ENCODE measurements at regions not wholly inside any gene's neighbourhood (a gene's known extent, or its start where the extent isn't known, plus 50 kb on each side); places are given as distances from the start of the nearest gene placed in this dataset.

DNA sequence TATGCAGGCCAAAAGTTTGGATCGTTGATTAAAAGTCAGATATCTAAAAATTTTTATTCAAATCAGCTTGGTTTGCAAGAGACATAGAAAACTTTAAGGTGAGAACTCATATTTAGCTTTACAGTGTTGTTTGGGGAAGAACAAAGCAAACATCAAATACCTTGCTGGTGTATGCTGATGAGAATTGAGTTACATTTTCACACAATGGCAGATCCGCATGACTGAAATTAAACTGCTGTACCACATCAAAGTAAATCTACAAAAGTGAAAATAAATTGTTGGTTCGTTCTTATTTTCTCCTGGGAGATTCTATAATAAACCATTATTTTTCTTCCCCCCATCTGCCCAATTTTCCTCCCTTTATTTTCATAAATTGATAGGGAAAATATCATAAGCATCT is 198.2 kb upstream of the PCSK5 start:
- DNase-seq, result no peak

DNA sequence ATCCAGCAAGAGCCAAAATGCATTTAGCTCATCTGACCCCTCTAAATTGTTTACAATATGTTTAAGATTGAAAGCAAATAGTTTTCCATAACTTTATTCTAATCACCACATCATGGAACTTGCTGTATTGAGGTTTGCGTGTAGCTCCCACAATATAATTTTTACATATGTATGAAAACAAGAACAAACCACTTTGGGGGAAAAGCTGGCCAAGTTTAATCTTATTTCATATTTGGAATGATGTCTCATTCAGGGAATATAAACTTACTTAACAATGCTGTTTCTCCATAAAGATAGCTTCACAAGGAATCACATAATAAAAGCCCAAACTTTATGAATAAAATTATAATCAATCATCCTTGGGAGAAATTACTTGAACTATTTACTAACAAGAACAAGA is 194.6 kb upstream of the PCSK5 start:
- DNase-seq, result no peak

DNA sequence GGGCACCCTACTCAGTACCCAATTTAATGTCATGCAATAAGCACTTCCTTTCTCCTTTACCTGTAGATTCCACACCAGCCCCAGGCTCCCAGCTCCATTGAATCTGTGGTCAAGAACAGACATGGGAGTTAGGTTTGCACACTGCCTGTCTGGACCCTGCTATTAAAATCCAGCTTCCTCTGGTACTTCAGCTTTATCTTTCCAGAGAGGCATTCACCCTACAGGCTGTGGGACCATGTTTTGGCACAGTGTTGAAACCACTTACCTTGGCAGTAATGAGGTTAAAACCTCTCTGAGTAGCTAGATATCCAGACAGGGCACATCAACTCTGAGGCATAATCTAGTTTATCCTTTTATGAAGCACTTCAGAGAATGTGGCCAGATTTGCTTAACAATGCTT is 191.5 kb upstream of the PCSK5 start:
- DNase-seq, result no peak

DNA sequence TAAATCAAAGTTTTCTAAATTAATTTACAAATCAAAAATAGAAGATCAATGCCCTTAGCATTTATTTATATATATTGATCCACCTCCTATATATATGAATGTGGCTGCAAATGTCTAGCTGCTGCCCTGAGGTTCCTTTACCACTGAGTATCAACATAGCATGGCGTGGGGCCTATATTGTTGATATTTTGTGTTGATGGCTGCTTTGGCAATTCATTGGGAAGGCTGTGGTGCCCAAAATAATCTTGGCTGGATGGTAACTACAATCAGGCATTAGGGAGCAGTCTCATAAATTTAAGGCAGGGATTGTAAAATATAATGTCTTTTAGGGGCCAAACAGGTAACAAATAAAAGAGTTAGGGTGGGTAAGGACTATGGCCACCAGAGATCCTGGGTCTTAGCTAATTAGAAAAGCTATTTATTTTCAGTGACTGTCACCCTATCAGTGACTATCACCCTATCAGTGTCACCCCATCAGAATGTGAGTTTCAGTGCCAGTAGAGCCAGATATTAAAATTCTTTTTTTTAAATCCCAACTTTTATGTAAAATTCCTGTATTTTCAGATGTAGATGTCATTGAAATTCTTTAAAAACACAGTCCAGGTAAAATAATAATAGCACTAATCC is 190.7 kb upstream of the PCSK5 start:
- DNase-seq, result no peak

DNA sequence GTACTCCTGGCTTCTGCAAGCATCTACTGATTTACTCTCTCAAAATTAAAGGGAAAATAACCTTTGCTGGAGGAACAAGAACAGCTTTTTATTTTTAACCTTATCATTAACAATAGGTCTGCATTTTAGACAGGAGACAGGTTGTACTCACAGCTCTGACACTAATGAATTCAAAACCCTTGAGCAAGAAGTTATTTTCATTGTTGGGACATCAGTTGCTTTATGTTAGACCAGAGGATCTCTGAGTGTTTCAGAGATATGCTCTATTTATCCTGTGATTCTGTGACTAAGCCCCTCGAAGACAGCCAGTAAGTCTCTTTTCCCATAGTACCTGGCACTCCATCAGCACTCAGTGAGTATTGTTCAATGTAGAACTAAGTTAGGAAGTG is 190.2 kb upstream of the PCSK5 start:
- no peak for DNase-seq

DNA sequence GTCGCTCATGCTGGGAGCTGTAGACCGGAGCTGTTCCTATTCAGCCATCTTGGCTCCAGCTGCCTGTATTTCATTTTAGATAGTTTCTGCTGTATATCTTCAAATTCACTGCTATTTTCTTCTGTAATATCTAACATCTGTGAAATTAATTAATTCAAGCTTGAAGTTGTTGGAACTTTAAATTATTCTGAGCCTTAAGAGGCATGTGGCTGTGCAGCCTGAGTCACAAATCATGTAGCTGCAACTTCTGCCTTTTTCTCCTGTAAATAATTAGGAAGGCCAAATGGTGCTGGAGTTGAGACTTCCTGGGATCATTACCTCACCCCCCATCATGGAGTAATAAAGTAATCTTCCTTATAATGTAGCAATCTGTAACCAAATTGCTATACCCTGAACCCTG is 183.3 kb upstream of the PCSK5 start:
- no peak for DNase-seq

DNA sequence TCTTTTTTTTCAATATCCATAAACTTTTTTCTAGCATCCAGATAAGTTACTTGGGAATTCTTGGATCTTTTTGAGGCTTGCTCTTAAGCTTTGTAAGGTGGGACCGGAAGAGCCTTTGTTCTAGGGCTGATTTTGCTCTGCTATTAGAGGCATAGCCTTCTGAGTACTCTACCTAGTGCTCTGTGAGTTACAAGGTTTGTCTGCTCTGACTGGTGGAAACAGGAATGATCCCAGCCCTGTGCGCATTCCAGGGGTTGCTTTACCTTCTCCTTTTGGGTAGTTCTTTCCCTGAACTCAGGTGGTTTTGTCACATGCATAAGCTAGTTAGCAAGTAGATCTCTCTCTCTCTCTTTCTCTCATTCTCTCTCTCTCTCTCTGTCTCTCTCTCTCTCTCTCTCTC is 180.8 kb upstream of the PCSK5 start:
- no peak for DNase-seq

DNA sequence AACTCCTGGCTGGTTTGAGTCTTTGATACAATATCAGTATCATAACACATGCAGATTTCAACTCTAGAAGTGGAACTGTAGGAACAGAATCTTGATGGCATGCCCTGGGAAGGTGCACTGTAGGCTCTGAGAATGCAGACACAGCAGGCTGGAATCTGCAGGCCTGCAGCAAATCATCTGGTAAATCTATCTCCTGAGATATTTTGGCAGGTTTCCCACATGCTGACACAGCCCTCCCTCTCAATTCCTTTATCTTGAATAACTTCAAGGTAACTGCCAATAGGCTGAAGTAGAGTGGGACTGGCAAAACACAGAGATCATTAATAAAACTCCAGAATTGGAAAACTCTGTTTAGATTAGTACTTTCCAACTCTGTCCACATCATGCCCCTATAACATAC is 177.8 kb upstream of the PCSK5 start:
- DNase-seq, result no peak

DNA sequence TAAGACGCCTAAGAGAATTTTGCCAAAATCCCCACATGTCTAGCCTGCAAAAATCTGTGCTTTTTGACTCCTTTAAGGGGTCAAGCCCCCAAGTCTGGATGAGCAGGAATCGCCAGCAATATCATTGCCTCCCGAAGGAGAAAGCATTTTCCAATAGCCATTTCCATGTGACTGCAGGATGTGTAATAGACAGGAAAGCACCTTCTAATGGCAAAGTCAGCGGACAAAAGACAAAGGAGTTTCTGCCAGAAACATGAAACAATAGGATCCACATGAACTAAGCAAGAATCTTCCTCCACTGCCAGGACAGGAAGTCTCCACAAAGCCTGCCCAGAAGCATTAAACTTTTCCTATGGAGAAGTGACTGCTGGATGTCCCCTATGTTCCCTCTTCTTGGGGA is 177.1 kb upstream of the PCSK5 start:
- no peak for DNase-seq

DNA sequence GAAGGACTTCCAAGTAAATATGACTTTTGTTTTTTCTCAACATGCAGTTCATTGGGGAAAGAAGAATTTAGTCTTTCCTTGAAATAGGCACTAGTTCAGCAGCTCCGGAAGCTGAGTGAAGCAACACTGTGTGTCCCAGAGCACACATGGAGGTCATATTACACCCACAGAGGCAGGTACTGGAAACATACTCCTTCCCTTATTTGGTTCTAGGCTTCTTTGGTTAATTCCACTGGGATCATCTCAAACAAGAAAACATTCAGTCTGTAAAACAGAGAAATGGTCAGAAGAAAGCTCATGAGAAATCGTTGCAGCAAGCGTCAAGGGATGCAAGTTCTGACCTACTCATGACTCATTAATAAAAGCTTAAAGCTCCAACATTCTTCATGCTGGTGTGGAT is 175.1 kb upstream of the PCSK5 start:
- DNase-seq, result no peak

DNA sequence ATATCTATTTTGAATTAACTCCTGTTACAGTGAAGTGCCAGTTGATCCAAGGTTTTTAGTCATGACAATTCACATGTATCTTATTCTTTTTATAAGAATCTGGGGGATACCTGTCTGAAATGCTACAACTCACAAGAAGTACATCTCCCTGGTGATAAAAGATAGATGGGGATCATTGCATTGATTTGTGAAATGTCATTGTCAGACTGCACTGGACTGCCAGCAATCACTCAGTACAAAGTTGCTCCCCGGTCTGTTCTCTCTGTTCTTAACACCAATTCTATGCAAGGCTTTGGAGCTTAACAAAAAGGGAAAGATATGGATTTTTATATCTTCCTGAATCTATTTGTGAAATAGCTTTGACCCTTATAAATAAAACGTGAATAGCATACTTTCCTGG is 171.8 kb upstream of the PCSK5 start:
- no peak for DNase-seq

DNA sequence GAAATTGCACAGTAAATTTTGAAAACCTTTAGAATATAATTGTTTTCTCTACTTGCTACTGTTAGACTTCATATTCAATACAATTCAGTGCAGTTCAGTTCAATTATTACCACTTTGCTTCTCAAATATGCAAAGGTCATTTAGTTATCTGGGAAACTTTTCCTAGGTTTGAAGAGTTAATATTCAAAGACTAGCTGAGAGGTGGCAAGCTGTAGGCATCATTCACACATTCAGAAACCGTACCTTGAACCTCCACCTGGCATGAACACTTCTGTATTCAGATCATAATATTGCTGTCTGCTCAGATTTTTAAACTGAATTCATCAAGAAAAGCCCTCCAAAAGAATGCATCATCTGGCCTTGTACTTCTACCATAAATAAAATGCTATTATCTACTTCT is 162.1 kb upstream of the PCSK5 start:
- no peak for DNase-seq

DNA sequence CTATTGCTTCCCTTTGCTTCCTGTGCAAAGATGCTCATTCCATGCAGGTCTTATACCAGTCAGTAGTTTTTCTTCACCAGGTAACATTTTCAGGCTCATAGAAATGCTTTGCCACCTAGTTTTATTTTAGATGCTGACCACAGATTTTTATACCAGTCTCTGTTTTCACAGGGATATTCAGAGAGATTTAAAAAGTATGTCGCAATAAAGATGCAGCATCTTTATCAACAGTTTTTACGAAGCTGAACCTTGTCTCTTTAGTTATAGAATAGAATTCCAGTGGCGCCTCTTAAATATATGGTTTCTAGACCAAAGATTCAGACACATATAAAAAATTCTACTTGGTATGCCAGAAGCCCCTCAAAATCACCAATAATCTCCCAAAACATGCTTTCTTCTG is 155.7 kb upstream of the PCSK5 start:
- no peak for DNase-seq

DNA sequence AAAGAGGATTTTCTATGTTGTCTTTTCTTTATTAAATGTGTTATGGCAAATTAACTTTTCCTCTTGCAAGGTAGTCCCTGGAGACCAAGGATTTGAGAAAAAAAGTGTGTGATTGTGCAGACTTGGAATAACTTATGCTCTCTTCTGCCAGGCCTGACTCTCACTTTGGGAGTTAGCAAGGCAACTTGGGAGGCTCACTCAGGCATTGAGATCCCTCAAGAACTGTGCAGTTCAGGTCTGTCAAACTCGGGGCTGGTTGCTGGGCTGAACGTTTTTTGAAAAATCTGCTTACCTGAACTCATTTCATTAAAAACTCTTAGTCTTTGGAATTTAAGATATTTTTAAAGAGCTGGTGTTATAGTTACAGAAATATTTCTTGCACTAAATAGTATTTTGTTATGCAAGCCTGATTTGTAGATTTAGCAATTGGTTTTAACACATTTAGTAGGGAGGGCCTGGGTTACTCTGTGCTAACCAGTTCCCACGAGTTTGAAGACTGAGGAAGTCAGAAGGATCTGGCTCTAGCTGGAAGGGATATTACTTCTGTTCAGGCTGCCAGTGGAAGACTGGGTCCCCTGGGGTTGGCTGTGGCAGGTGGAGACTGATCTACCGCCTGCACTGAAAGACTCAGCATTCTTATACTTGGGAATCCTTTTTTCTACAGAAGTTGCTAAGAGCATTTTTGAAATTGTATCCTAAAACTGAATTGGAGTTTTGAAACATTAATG is 150.4 kb upstream of the PCSK5 start:
- no peak for DNase-seq

DNA sequence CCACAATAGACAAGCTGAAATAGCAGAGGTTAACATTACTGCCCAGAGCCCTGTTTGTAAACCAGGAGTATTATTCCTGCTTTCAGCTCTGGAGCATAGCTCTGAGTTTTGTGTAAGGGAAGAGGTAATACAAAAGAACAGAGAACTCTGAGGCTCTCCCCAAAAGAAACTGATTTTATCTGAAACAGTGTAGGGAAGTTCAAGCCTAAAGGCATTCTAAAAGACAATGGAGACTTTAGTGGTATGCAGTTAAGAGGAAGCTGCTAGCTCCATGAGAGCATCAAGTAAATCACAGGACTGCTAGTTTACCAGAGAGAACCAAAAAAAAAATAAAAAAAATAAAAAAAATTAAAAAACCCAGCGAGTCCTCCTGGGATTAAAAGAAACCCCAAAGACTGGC is 146.6 kb upstream of the PCSK5 start:
- no peak for DNase-seq

DNA sequence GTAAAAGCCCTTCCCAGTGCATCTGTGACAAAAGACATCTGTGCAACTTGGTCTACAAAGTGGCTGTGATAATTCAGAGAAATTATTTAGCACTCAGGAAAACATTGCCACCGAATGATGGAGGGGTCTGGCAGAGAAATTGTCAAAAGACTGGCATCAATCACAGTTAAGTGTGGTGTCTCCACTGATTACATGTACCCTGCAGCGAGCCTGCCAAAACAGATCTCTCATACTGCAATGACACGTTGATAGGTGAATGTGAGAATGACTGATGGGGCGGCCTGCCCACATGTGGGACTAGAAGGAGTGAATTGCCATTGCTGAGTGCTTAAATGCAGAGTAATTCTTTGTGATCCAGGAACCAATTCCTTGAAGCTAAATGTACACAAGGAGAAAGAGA is 136.4 kb upstream of the PCSK5 start:
- no peak for DNase-seq

DNA sequence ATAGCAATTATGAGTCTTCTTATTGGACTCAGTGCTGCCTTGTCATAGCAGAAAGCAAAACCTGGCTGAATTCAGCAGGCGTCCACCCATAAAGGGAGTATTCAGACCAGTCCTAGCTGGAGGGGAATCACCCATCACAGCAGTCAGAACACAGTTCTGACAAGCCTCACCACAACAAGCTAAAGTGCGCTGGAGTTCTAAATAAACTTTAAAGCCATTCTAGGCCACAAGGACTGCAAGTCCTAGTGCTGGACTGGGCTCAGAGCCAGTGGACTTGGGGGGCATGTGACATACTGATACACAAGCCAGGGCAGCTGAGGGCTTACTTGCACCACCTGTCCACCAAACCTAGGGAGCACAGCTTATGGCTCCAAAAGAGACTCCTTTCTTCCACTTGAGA is 115.3 kb upstream of the PCSK5 start:
- no peak for DNase-seq

DNA sequence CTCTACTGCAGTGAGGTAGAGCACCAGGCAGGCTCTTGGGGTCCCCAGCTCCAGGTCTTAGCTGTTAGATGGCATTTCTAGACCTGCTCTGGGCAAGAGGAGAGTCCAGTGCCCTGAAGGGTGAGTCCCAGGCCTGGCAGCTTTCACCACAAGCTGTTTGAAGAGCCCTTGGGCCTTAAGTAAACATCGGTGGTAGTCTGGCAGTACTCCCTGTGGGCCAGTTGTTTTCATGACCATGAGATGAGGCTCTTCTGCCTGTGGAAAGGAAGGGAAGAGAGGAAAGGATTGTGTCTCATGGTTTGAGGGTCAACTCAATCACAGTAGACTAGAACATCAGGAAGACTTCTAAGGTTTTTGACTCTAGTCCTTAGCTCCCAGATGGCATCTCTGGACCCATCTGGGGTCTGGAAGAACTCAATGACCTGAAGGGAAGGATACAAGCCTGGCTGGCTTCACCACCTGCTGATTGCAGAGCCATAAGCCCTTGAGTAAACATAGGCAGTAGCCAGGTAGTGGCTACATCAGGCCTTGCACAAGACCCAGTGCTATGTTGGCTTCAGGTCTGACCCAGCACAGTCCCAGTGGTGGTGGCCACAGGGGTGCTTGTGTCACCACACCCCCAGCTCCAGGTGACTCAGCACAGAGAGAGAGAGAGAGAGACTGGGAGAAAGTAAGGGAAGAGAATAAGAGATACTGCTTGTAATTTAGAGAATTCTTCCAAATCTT is 114.3 kb upstream of the PCSK5 start:
- no peak for DNase-seq

DNA sequence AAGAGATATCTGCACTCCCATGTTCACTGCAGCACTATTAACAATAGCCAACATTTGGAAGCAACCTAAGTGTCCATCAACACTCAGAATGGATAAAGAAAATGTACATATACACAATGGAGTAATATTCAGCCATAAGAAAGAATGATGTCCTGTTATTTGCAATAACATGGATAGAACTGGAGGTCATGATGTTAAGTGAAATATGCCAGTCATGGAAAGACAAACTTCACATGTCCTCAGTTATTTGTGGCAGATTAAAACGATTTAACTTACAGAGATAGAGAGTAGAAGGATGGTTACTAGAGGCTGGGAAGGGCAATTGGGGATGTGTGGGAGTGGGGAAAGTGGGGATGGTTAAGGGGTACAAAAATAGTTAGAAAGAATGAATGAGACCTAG is 110.3 kb upstream of the PCSK5 start:
- no peak for DNase-seq

DNA sequence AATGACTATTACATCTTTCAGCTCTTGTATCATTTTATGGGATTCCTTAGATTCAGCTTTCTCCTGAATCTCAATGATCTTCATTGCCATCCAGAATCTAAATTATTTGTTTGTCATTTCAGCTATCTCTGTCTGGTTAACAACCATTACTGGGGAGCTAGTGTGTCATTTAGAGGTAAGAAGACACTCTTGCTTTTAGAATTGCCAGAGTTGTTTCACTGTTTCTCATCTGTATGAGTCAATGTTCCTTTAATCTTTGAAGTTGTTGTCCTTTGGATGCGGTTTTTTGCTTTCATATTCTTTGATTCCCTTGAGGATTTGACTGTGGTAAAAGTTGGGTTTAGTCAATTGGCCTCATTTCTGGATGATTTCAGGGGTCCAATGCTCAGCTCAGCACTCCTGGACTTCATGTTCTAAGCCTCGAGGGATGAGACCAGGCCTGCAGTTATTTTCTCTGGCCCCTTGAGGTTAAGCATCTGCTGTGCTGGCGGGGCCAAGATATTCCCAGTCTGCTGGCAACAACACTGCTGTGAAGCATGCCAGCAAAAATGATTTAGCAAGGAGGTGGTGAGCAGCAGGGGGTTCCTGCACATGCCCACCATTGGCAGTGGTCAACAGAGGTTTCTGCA is 102.4 kb upstream of the PCSK5 start:
- DNase-seq, result no peak

DNA sequence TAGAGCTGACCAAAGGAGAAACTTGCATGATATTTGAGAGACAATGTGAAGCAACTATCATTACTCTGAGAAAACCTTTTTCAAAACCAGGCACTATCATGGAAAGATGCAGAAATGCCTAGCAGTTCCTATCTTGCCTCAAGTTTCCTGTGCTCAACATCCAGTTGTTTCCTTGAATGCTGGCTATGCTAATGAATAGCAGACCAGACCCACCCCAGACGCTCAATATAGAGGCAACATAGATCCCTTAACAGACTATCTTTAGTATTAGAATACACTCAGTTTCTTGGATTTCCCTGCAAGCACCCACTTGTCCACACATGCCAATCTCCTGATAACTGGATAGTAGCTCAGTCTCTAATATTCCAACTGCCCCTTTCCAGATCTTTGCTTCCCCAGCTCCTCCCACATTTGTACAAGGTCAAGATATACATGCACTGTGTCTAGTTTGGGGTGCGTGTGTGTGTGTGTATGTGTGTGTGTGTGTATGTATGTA is 93.3 kb upstream of the PCSK5 start:
- DNase-seq, result no peak

DNA sequence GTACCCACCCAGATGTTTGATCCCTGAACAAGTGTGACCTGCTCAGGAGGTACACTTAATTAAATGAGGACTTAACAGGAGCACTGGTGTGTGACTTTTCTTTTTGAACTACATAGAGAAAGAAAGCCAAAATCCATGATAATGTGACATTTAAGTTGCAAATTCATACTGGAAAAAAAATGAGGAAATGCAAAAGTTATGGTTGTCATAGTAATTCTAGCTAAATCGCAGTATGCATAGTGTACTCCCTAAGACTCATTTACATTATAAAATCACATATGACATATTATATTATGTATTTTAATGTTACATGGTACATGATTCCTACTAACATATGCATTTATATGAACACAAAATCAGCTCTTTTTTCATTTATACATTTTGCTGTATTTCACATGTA is 92.0 kb upstream of the PCSK5 start:
- DNase-seq, result no peak

DNA sequence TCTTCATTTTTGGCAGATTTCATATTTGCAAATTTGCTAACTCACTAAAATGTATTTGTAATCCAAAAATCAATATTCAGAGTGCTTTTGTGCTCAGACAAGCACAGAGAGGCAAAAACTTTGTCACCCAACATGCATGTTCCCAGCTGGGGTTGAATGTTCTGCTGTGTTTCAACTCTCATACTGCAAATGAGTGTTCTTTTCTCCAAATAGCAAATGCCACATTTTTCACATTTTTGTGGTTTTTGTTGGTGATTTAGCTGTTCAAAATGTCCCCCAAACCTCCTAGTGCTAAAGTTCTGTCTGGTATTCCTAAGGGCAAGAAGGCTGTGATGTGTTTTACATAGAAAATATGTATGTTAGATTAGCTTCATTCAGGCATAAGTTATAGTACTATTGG is 87.3 kb upstream of the PCSK5 start:
- DNase-seq, result no peak

DNA sequence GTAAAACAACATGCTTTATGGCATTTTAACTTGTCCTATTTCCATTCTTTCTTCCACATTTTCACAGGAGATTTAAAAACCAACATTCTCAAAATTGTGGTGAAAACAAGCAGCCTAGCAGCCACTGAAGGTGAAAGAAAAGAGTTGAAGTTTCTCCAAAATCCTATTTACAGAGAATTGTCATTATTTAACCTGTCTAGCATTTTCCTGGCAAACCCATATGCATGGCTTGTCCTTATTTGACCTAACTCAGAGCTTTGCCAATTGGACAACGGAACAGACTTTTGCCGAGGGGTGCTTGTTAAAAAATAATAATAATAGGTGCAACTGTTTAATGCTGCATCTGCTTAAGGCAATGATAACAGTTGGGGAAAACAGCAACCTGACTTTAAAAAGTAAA is 80.4 kb upstream of the PCSK5 start:
- no peak for DNase-seq

Measured in inflammatory macrophage treated with lipopolysaccharide for 1 hour (primary cell).